ENCODE measurements at regions not wholly inside any gene's neighbourhood (a gene's known extent, or its start where the extent isn't known, plus 50 kb on each side); places are given as distances from the start of the nearest gene placed in this dataset.
"Not testable (repeated sequence)": the region's sequence is repeated elsewhere in the genome, so short reads cannot be mapped to it uniquely, and the experiment has no call there.

- DNase-seq (ENCODE audit: low spot score in 2 of 2) = no peak
- Mint-ChIP-seq H3K9me3 (peaks cover 19% of the 10 kb centered on the region), H3K4me1 (no peaks in the 10 kb centered on the region), H3K27me3 (no peaks in the 10 kb centered on the region), H3K36me3 (ENCODE audit: insufficient read depth) (no peaks in the 10 kb centered on the region), H3K4me3 (no peak overlapping the region), H3K27ac (ENCODE audit: low read depth) (no peak overlapping the region)
- ATAC-seq (replicated peaks; ENCODE audit: extremely low read depth, poor library complexity, severe bottlenecking) = no peak
Observed at GRCh38 chr4:27973700-27974099, 1113.1 kb downstream of the STIM2 start.

- H3K36me3 Mint-ChIP-seq (ENCODE audit: insufficient read depth) = no peaks in the 10 kb centered on the region
- no peaks in the 10 kb centered on the region for H3K4me1 Mint-ChIP-seq
- ATAC-seq (replicated peaks; ENCODE audit: extremely low read depth, poor library complexity, severe bottlenecking) = no peak
- H3K4me3 Mint-ChIP-seq = no peak overlapping the region
- DNase-seq (ENCODE audit: low spot score in 2 of 2) = no peak
- H3K27ac Mint-ChIP-seq (ENCODE audit: low read depth) = no peak overlapping the region
- H3K9me3 Mint-ChIP-seq = peaks cover 25% of the 10 kb centered on the region
- H3K27me3 Mint-ChIP-seq = no peaks in the 10 kb centered on the region
Observed at GRCh38 chr4:27974339-27974738, 1113.7 kb downstream of the STIM2 start.

- H3K36me3 Mint-ChIP-seq (ENCODE audit: insufficient read depth); H3K4me1 Mint-ChIP-seq; H3K4me3 Mint-ChIP-seq; H3K27ac Mint-ChIP-seq (ENCODE audit: low read depth); ATAC-seq (replicated peaks; ENCODE audit: extremely low read depth, poor library complexity, severe bottlenecking); H3K27me3 Mint-ChIP-seq; DNase-seq (ENCODE audit: low spot score in 2 of 2): not testable (repeated sequence)
- H3K9me3 Mint-ChIP-seq = peaks cover 30% of the 10 kb centered on the region
Observed at GRCh38 chr4:27974881-27975280, 1114.2 kb downstream of the STIM2 start.

- H3K27me3 Mint-ChIP-seq; H3K36me3 Mint-ChIP-seq (ENCODE audit: insufficient read depth); H3K27ac Mint-ChIP-seq (ENCODE audit: low read depth); ATAC-seq (replicated peaks; ENCODE audit: extremely low read depth, poor library complexity, severe bottlenecking); H3K4me1 Mint-ChIP-seq; H3K4me3 Mint-ChIP-seq; DNase-seq (ENCODE audit: low spot score in 2 of 2): not testable (repeated sequence)
- peaks cover 25% of the 10 kb centered on the region for H3K9me3 Mint-ChIP-seq
Observed at GRCh38 chr4:27978427-27979109, 1117.9 kb downstream of the STIM2 start.

GRCh38 chr4:27985522-27985921 lies 1124.9 kb downstream of the STIM2 start:
- H3K4me3 Mint-ChIP-seq = no peak overlapping the region
- DNase-seq (ENCODE audit: low spot score in 2 of 2) (no peak), ATAC-seq (replicated peaks; ENCODE audit: extremely low read depth, poor library complexity, severe bottlenecking) (no peak)
- H3K27ac Mint-ChIP-seq (ENCODE audit: low read depth) = no peak overlapping the region
- no peaks in the 10 kb centered on the region for H3K36me3 Mint-ChIP-seq (ENCODE audit: insufficient read depth)
- no peaks in the 10 kb centered on the region for H3K4me1 Mint-ChIP-seq
- no peaks in the 10 kb centered on the region for H3K9me3 Mint-ChIP-seq
- no peaks in the 10 kb centered on the region for H3K27me3 Mint-ChIP-seq

- Mint-ChIP-seq H3K9me3 (peaks cover 5% of the 10 kb centered on the region), H3K4me3 (no peak overlapping the region), H3K4me1 (no peaks in the 10 kb centered on the region), H3K36me3 (ENCODE audit: insufficient read depth) (no peaks in the 10 kb centered on the region), H3K27ac (ENCODE audit: low read depth) (no peak overlapping the region), H3K27me3 (no peaks in the 10 kb centered on the region)
- DNase-seq (ENCODE audit: low spot score in 2 of 2) (no peak), ATAC-seq (replicated peaks; ENCODE audit: extremely low read depth, poor library complexity, severe bottlenecking) (no peak)
Observed at GRCh38 chr4:27986476-27986875, 1125.8 kb downstream of the STIM2 start.

- Mint-ChIP-seq H3K4me3 (no peak overlapping the region), H3K4me1 (no peaks in the 10 kb centered on the region), H3K27ac (ENCODE audit: low read depth) (no peak overlapping the region), H3K27me3 (no peaks in the 10 kb centered on the region), H3K9me3 (peaks cover 23% of the 10 kb centered on the region), H3K36me3 (ENCODE audit: insufficient read depth) (peaks cover 4% of the 10 kb centered on the region)
- DNase-seq (ENCODE audit: low spot score in 2 of 2) (no peak), ATAC-seq (replicated peaks; ENCODE audit: extremely low read depth, poor library complexity, severe bottlenecking) (no peak)
Observed at GRCh38 chr4:28001698-28002097, 1141.1 kb downstream of the STIM2 start.

GRCh38 chr4:28004520-28004919 lies 1143.9 kb downstream of the STIM2 start:
- peaks cover 2% of the 10 kb centered on the region for H3K36me3 Mint-ChIP-seq (ENCODE audit: insufficient read depth)
- peaks cover 14% of the 10 kb centered on the region for H3K9me3 Mint-ChIP-seq

GRCh38 chr4:28006021-28006420 lies 1145.4 kb downstream of the STIM2 start:
- Mint-ChIP-seq H3K4me1 (no peaks in the 10 kb centered on the region), H3K36me3 (ENCODE audit: insufficient read depth) (peaks cover 2% of the 10 kb centered on the region), H3K4me3 (no peak overlapping the region), H3K27ac (ENCODE audit: low read depth) (no peak overlapping the region), H3K9me3 (peaks cover 15% of the 10 kb centered on the region), H3K27me3 (no peaks in the 10 kb centered on the region)
- DNase-seq (ENCODE audit: low spot score in 2 of 2) (no peak), ATAC-seq (replicated peaks; ENCODE audit: extremely low read depth, poor library complexity, severe bottlenecking) (no peak)

More at GRCh38 chr4:28004520-28004919, 1143.9 kb downstream of the STIM2 start:
- Mint-ChIP-seq H3K4me1 (no peaks in the 10 kb centered on the region), H3K27ac (ENCODE audit: low read depth) (no peak overlapping the region), H3K27me3 (no peaks in the 10 kb centered on the region), H3K4me3 (no peak overlapping the region)
- ATAC-seq (replicated peaks; ENCODE audit: extremely low read depth, poor library complexity, severe bottlenecking) = no peak
- no peak for DNase-seq (ENCODE audit: low spot score in 2 of 2)

- Mint-ChIP-seq H3K9me3 (peaks cover 13% of the 10 kb centered on the region), H3K4me3 (no peak overlapping the region), H3K4me1 (no peaks in the 10 kb centered on the region), H3K27me3 (no peaks in the 10 kb centered on the region), H3K27ac (ENCODE audit: low read depth) (no peak overlapping the region), H3K36me3 (ENCODE audit: insufficient read depth) (no peaks in the 10 kb centered on the region)
- no peak for DNase-seq (ENCODE audit: low spot score in 2 of 2)
- ATAC-seq (replicated peaks; ENCODE audit: extremely low read depth, poor library complexity, severe bottlenecking) = no peak
Observed at GRCh38 chr4:28007693-28008092, 1147.1 kb downstream of the STIM2 start.

GRCh38 chr4:28009541-28009940 lies 1148.9 kb downstream of the STIM2 start:
- DNase-seq (ENCODE audit: low spot score in 2 of 2) (no peak), ATAC-seq (replicated peaks; ENCODE audit: extremely low read depth, poor library complexity, severe bottlenecking) (no peak)
- H3K4me3 Mint-ChIP-seq = no peak overlapping the region
- peaks cover 13% of the 10 kb centered on the region for H3K9me3 Mint-ChIP-seq
- no peaks in the 10 kb centered on the region for H3K4me1 Mint-ChIP-seq
- no peak overlapping the region for H3K27ac Mint-ChIP-seq (ENCODE audit: low read depth)
- H3K27me3 Mint-ChIP-seq = no peaks in the 10 kb centered on the region
- H3K36me3 Mint-ChIP-seq (ENCODE audit: insufficient read depth) = no peaks in the 10 kb centered on the region

- ATAC-seq (replicated peaks; ENCODE audit: extremely low read depth, poor library complexity, severe bottlenecking) (no peak), DNase-seq (ENCODE audit: low spot score in 2 of 2) (no peak)
- Mint-ChIP-seq H3K9me3 (peaks cover 13% of the 10 kb centered on the region), H3K4me1 (no peaks in the 10 kb centered on the region), H3K27me3 (no peaks in the 10 kb centered on the region), H3K27ac (ENCODE audit: low read depth) (no peak overlapping the region), H3K4me3 (no peak overlapping the region), H3K36me3 (ENCODE audit: insufficient read depth) (no peaks in the 10 kb centered on the region)
Observed at GRCh38 chr4:28010577-28011240, 1150.1 kb downstream of the STIM2 start.

- Mint-ChIP-seq H3K4me1 (no peaks in the 10 kb centered on the region), H3K9me3 (peaks cover 23% of the 10 kb centered on the region), H3K4me3 (no peak overlapping the region), H3K27me3 (no peaks in the 10 kb centered on the region), H3K27ac (ENCODE audit: low read depth) (no peak overlapping the region), H3K36me3 (ENCODE audit: insufficient read depth) (no peaks in the 10 kb centered on the region)
- ATAC-seq (replicated peaks; ENCODE audit: extremely low read depth, poor library complexity, severe bottlenecking) (no peak), DNase-seq (ENCODE audit: low spot score in 2 of 2) (no peak)
Observed at GRCh38 chr4:28014469-28014868, 1153.8 kb downstream of the STIM2 start.
